ENCODE measurements at regions not wholly inside any gene's neighbourhood (a gene's known extent, or its start where the extent isn't known, plus 50 kb on each side); places are given as distances from the start of the nearest gene placed in this dataset.

DNA sequence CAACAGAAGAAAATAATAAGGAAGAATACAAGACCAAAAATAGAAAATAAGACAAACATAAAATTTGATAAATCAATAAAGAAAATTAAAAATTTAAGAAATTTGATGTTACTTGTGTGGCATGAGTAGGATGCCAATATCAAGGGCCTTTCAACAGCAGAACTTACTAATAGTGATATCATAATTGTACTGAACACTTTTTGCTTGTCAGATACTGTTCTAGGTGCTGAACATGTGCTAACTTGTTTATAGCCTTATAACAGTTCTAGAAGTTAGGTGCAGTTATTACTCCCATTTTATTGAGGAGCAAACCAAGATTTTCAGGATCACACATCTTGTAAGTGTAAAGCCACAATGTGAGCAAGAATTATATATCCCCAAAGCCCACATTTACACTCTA lies 546.0 kb upstream of the EPHA5 start:
- ChIA-PET POLR2A (no interaction called here), CTCF (interaction anchor here (1.1 kb wide), 1 partner anchor 12 kb away, joined by 8 read pairs; no protein-coding TSS in a partner anchor)
- H3K36me3 Mint-ChIP-seq (ENCODE audit: insufficient read depth, unreplicated experiment), result no peaks in the 10 kb centered on the region
- no peak overlapping the region for H3K27ac Mint-ChIP-seq (ENCODE audit: low read depth, unreplicated experiment)
- DNase-seq (ENCODE audit: unreplicated experiment), result peak; percentile 5
- BruUV-seq (replicated peaks), result no TSS peak
- H3K4me3 Mint-ChIP-seq (ENCODE audit: unreplicated experiment), result no peak overlapping the region
- TF ChIP-seq CTCF (IDR thresholded peaks at IDR 0.05; ENCODE audit: unreplicated experiment), result no peak
- intact Hi-C loops (cut with micrococcal nuclease), result no loop called here
- H3K9me3 Mint-ChIP-seq (ENCODE audit: unreplicated experiment), result no peaks in the 10 kb centered on the region
- H3K4me1 Mint-ChIP-seq (ENCODE audit: insufficient read depth, unreplicated experiment), result no peaks in the 10 kb centered on the region
- H3K27me3 Mint-ChIP-seq (ENCODE audit: insufficient read depth, unreplicated experiment), result no peaks in the 10 kb centered on the region

- no peaks in the 10 kb centered on the region for H3K4me1 Mint-ChIP-seq (ENCODE audit: insufficient read depth, unreplicated experiment)
- no peak for DNase-seq (ENCODE audit: unreplicated experiment)
- no peaks in the 10 kb centered on the region for H3K36me3 Mint-ChIP-seq (ENCODE audit: insufficient read depth, unreplicated experiment)
- H3K4me3 Mint-ChIP-seq (ENCODE audit: unreplicated experiment), result no peak overlapping the region
- no TSS peak for BruUV-seq (replicated peaks)
- no peak for TF ChIP-seq CTCF (IDR thresholded peaks at IDR 0.05; ENCODE audit: unreplicated experiment)
- ChIA-PET POLR2A (no interaction called here), CTCF (interaction anchor here (0.6 kb wide), 1 partner anchor 615 kb away, joined by 3 read pairs; no protein-coding TSS in a partner anchor)
- H3K9me3 Mint-ChIP-seq (ENCODE audit: unreplicated experiment), result peaks cover 13% of the 10 kb centered on the region
- H3K27me3 Mint-ChIP-seq (ENCODE audit: insufficient read depth, unreplicated experiment), result no peaks in the 10 kb centered on the region
- H3K27ac Mint-ChIP-seq (ENCODE audit: low read depth, unreplicated experiment), result no peak overlapping the region
- intact Hi-C loops (cut with micrococcal nuclease), result no loop called here
Observed at GRCh38 chr4:66212489-66212888, 542.2 kb upstream of the EPHA5 start.

- Mint-ChIP-seq H3K4me3 (ENCODE audit: unreplicated experiment) (no peak overlapping the region), H3K27ac (ENCODE audit: low read depth, unreplicated experiment) (no peak overlapping the region), H3K27me3 (ENCODE audit: insufficient read depth, unreplicated experiment) (no peaks in the 10 kb centered on the region), H3K36me3 (ENCODE audit: insufficient read depth, unreplicated experiment) (no peaks in the 10 kb centered on the region), H3K9me3 (ENCODE audit: unreplicated experiment) (peaks cover 13% of the 10 kb centered on the region), H3K4me1 (ENCODE audit: insufficient read depth, unreplicated experiment) (no peaks in the 10 kb centered on the region)
- BruUV-seq (replicated peaks), result no TSS peak
- no peak for DNase-seq (ENCODE audit: unreplicated experiment)
- POLR2A ChIA-PET, result interaction anchor here (0.7 kb wide), 1 partner anchor 1154 kb away, joined by 3 read pairs; no protein-coding TSS in a partner anchor
- TF ChIP-seq CTCF (IDR thresholded peaks at IDR 0.05; ENCODE audit: unreplicated experiment), result no peak
- CTCF ChIA-PET, result interaction anchor here (1.0 kb wide), 1 partner anchor 11 kb away, joined by 8 read pairs; no protein-coding TSS in a partner anchor
- intact Hi-C loops (cut with micrococcal nuclease), result no loop called here
Observed at GRCh38 chr4:66204534-66205247, 534.4 kb upstream of the EPHA5 start.

DNA sequence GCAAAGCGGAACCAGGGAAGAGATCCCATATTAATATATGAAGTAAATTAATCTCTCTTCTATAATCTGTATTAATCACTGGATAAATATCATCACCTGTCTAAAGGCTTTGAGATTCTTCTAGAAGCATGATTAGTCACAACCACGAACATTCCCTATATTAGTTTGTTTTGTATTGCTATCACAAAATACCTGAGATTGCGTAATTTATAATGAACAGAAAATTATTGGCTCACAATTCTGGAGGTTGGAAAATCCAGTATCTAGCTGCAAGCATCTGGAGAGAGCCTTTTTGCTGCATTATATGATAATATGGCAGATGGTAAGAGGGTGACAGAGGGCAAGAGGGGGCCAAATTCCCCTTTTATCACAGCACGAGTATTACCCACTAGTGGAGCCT lies 532.6 kb upstream of the EPHA5 start:
- no peak for TF ChIP-seq CTCF (IDR thresholded peaks at IDR 0.05; ENCODE audit: unreplicated experiment)
- no peak overlapping the region for H3K4me3 Mint-ChIP-seq (ENCODE audit: unreplicated experiment)
- intact Hi-C loops (cut with micrococcal nuclease), result no loop called here
- no peak for DNase-seq (ENCODE audit: unreplicated experiment)
- ChIA-PET POLR2A (no interaction called here), CTCF (no interaction called here)
- no peaks in the 10 kb centered on the region for H3K27me3 Mint-ChIP-seq (ENCODE audit: insufficient read depth, unreplicated experiment)
- H3K4me1 Mint-ChIP-seq (ENCODE audit: insufficient read depth, unreplicated experiment), result no peaks in the 10 kb centered on the region
- H3K36me3 Mint-ChIP-seq (ENCODE audit: insufficient read depth, unreplicated experiment), result no peaks in the 10 kb centered on the region
- H3K9me3 Mint-ChIP-seq (ENCODE audit: unreplicated experiment), result peaks cover under 1% of the 10 kb centered on the region
- BruUV-seq (replicated peaks), result no TSS peak
- no peak overlapping the region for H3K27ac Mint-ChIP-seq (ENCODE audit: low read depth, unreplicated experiment)
